Esophagus squamous epithelium (tissue), 4 donors: ENCODE measurements at regions not wholly inside any gene's neighbourhood (a gene's known extent, or its start where the extent isn't known, plus 50 kb on each side); places are given as distances from the start of the nearest gene placed in this dataset.

ENCODE experiments used
- CTCF ChIP-seq, 6 experiments: fragments of 450-650 bp in 4 of 6; fragments of 200-600 bp in 2 of 6; sonication (generic) in 2 of 6; IDR thresholded peaks; one replicate each; pipeline ENCODE4 v1.5.1; 2016 to 2019; ENCODE audit warnings: antibody characterized with exemption in 6 of 6, mild to moderate bottlenecking in 4 of 6, moderate library complexity in 4 of 6
- POLR2A ChIP-seq, 4 donors: fragments of 450-650 bp; IDR thresholded peaks; one replicate each; pipeline ENCODE4 v1.6.1; 2017; ENCODE audit warnings: antibody characterized with exemption in 4 of 4, mild to moderate bottlenecking in 4 of 4, moderate library complexity in 3 of 4

GRCh38 chrX:20414762-20415445, 148.2 kb upstream of the RPS6KA3 start:
- TF ChIP-seq CTCF (IDR thresholded peaks at IDR 0.05) (no peak), POLR2A (IDR thresholded peaks at IDR 0.05) (no peak)
